GM19238 (cell line): ENCODE measurements at regions not wholly inside any gene's neighbourhood (a gene's known extent, or its start where the extent isn't known, plus 50 kb on each side); places are given as distances from the start of the nearest gene placed in this dataset.

Experiments
- DNase-seq: peaks from one replicate; pipeline ENCODE4 v3.0.0; 2011; ENCODE audit warnings: low spot score; ENCODE audit not compliant: insufficient read length

DNA sequence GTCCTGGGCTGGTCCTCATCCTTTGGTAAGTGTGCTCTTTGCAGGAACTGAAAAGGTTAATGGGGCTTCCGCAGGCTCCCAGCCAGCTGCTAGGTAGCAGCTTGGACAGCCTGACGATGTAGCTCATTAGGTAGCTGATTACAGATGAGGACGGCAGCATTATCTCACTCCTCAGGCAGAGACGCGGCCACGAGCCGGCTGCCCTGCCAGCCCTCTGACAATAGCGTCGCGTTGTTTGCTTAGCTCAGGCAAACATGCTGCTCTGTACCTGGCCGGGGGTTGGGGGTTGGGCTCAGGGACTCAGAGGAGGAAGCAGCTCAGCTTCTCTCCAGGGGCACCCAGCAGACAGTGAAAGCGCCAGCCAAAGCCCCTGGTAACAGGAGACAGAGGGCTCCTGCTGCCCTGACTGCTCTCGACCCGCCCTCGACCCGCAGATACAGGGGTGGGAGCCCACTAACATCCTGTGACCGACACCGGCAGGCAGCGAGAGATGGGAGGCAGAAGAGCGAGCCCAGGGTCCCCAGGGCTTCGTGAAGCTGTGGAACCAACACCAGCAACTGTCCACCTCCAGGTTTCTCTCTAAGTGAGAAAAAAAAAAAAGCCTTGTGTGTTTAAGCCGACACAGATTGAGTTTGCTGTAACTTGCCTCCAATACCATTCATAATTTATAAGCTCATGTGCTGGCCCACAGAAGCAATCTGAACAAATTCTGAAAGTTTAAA is 53.4 kb upstream of the DLK1 start:
- DNase-seq = no peak

DNA sequence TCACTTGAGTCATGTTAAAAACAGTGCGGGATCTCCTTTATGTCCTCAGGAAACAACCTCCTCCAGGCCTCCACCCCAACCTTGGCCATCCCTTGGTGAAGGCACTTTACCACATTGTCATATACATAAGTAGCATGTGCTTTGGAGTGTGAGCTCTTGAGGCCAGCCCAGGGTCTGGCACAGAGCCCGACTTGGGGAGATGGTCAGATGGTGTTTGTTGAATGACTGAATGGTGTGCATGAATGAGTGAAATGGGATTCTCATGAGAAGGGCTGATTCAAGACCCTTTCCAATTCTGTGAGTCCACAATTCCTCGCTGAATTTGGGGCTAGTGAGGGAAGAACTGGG is 52.9 kb upstream of the DLK1 start:
- no peak for DNase-seq

DNA sequence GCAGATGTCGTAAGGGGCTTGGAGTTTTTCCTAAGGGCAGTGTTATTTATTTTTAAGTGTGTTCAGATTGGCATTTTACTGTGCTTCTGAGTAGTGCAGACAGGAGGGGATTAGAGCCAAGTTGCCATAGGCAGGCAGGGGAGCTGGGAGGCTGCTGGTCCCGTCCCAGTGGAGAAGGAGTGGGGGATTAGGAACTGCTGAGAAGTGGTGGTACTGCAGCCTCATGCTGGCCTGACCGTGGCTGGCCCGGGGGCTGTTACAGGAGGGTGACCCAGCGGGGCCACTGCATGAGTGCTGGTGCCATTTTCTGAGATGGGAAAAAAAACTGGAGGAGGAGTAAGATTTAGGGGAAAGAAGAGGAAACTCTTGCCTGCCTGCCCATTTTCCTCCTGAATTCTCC is 52.3 kb upstream of the DLK1 start:
- no peak for DNase-seq

DNA sequence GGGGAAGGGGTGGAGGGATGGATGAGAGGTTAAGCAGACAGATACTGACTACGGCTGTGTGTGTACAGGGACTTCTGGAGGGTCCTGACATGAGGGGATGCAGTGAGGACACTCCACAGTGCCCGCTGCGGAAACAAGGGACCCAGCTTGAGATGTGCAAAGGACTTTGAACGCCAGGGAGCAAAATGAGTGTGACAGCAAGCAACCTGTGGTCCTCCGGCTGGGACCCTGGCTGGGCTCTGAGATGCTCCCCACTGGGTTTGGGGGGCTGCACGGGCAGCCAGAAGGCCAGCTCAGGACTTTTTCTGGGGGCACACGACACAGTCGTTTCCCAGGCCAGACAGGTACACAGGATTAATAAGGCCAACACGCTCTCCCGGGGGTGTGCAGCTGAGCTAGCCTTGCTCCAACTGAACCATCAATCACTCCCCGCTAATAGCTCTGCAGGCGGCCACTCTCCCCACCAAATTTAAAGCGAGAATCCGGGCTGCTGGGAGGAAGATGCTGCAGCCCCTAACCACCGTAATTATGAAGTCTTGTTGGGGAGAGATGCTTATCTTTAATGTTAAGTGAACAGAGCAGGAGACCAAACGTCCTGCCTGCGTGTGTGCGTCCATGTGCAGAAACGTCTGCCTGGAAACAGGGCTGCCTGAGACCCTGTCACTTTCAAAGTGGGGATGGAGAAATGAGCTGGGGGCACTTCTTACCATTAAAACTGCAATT is 51.6 kb upstream of the DLK1 start:
- DNase-seq = no peak

DNA sequence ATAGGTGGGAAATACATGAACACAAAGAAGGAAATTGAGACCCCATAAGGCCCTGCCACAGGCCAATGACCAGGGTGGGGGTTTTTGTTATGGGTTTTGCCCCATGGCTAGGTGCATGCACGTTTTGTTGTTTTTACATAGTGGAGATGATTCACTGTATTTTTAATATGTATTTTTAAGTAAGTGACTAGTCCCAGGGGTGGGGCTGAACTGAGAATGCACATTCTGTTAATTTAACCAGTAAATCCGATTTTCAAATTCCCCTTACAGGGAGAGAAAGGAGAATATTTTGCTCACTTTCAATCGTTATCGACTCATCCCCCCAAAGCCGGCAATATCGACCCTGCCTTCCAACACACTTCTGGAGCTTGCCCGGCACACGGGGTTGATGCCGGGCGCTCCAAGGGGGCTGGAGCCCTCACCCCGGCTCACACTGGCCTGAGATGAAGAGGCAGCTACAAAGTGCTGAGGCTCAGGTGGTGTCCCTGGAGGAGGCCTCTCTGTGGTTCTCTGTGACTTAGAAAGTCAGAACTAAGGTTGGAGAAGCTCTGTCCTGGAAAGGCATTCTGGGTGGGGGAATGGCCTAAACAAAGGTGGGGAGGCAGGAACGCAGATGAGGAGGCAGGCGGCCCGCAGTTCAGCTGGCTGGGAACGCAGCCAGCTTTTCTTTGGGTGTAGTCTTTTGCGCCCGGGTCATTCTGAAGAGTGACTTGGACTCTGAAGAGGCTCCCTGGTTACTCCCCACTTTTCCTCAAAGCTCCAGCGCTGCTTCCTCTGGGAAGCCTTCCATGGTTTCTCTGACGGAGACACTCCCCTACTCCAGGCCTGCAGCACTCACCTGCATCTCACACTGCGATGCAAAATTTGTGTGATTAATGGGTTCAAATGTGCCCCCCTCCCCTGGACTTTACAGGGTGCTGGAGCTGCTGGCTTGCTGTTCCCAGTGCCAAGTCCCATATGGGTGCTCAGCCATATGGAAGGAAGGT is 50.7 kb upstream of the DLK1 start:
- no peak for DNase-seq
